ENCODE measurements at regions not wholly inside any gene's neighbourhood (a gene's known extent, or its start where the extent isn't known, plus 50 kb on each side); places are given as distances from the start of the nearest gene placed in this dataset.
"Not testable (repeated sequence)": the region's sequence is repeated elsewhere in the genome, so short reads cannot be mapped to it uniquely, and the experiment has no call there.

DNA sequence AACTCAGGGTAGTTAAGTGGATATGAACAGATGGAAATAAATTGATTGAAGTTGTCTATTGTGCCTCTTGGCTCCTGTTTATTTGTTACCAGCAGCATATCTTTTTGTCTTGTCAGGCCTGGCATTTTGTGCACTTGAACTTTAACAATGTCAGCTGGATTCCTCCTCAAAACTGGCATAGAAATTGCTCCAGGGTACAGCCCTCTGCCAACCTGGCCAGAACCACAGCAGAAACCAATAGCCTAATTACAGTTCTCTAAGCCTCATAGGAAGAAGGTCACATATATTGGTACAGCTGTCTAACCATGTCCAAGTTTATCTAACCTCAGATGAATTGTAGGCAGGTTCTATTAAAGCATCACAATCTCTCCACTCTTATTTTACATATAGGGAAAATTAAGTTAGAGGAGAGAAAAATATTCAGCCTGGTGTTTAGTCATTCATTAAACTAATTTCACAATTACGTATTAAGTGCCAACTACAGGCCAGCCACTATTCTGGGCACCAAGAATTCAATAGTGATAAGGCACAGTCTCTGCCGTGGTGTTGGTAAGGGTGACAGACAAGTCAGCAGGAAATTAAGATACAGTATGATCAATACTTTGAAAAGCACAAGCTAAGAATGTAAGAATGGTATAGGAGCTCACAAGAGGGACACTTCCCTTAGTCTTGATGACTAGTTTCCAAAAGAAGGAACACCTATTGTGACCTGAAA, 452.9 kb upstream of the NECTIN3 start:
- DNase-seq (ENCODE audit: low read depth): no peak

DNA sequence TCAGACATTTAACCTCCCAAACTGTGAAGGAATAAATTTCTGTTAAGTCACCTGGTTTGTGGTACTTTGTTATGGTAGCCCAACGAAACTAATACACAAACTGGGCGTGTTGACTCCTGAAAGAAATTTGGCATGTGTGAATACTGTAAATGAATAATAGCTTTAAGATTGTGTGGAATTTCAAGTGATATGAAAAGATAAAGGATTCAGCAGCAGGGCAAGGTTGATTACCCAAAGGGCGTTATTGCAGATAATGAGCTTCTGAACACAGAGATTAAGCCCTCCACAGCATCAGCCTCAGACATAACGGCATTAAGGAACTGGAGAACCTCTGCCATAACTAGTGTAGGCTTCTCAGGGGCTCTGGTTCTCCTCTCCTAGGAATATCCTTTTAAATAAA, 451.5 kb upstream of the NECTIN3 start:
- DNase-seq (ENCODE audit: low read depth): no peak

DNA sequence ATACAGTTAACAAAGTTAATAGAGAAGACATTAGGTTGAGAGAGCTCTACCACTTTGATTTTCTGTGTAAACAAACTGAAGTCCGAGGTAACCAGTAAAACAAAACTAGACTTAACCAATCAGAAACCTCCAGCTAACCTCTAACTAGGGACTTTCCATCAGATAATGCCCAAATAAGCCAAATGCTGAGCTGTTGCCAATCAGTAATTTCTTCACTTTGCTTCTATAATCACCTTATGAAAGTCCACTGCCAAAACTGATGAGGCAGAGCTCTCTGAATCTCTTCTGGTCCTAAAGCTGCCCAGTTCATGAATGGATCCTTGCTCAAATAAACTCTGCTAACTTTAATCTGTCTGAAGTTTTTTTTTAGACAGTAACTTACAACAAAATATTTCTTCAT, 448.0 kb upstream of the NECTIN3 start:
- DNase-seq (ENCODE audit: low read depth): peak; percentile 37

DNA sequence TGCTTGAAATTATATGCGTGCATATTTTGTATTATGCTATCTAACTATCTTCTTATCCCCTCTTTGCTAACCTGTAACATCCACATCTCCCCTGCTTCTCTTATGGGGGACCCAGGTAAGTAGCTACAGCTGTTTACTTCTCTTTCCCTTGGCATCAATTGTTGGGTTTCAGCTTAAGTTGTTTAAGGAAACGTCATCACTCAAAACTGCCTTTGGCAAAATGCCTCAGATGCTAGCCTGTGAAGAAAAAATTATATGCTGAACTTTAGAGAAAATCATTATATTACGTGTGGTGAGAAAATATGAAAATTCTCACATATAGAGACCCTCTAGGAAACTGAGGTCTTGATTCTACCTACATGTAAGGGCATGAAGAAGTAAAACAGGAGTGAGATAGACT, 447.0 kb upstream of the NECTIN3 start:
- DNase-seq (ENCODE audit: low read depth): peak; percentile 72

DNA sequence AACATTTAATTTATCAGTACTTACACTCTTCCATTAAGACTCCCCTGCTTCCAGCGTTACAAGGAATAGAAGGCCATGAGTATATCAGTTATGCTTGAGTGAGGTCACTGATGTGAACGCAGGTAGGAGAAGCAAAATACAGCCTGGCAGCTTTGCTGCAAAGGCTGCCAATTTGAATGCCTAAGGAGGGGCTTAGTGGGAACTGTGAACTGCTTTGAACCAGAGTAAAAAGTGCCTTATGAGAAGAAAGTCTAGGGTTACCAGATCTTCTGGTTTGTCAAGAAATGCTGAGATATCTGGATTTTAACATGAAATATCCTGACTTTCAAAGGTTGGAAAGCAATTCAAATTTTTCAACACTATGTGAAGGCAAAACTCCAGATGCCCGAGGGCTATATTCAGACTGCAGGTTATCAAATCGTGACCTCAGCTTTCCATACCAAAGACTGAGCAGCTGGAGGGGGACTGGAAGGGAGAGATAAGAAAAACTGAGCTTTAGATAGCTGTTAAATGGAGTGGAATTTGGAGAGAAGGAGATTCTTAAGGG, 446.3 kb upstream of the NECTIN3 start:
- no peak for DNase-seq (ENCODE audit: low read depth)

DNA sequence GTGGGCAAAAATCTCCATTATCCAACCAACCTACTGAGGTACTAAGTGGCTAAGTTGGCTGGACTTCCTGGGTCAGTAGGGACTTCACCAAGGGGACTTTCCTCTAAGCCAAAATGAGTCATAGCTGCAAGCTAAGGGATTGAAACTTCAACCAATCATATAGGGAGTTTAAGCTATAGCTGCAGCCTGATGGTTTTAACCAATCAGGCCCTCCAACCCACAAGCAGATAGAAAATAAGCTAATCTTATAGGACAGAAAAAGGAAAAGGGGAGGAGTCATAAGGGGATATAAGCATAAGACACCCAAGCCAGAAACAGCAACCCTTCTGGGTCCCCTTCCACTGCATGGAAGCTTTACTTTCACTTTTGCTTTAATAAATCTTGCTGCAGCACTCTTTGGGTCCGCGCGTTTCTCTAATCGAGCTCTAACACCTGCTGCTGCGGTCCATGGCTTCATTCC, 444.9 kb upstream of the NECTIN3 start:
- not testable (repeated sequence) for DNase-seq (ENCODE audit: low read depth)

DNA sequence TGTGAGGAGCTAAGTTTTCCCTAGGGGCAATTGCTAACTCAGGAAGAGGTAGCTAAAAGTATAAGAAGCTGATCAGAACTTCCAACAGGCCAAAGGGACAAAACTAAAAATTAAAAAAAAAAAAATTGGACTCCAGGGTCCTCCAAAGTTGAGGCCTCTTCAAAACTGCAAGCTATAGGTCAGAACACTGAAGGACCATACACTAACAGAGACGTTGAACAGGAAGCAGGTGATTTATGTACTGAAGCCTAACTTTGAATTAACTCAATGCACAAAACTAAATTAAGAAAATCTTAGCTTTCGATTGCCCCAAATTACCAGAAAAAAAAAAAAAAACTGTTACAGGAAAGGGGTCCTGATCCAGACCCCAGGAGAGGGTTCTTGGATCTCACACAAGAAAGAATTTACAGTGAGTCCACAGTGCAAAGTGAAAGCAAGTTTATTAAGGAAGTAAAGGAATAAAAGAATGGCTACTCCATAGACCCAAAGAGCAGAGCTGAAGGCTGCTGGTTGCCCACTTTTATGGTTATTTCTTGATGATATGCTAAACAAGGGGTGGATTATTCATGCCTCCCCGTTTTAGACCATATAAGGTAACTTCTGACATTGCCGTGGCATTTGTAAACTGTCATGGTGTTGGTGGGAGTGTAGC, 442.8 kb upstream of the NECTIN3 start:
- DNase-seq (ENCODE audit: low read depth): no peak

DNA sequence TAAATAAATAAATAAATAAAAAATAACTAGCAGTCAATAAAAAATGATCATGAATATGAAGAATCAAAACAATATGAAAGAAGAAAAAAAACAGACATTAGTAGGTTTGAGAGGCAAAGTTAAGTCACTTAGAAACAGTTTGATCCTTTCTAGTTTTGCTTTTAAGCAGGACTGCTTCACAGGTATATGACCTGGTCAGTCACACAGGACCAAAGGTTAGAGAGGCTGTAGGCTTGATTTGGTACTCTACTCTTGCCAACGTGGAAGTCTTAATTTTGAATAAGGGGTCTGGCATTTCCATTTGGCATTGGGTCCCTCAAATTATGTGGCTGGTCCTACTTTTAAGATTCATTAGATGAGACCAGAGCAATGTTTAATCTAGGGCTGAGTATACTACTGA, 441.7 kb upstream of the NECTIN3 start:
- no peak for DNase-seq (ENCODE audit: low read depth)

DNA sequence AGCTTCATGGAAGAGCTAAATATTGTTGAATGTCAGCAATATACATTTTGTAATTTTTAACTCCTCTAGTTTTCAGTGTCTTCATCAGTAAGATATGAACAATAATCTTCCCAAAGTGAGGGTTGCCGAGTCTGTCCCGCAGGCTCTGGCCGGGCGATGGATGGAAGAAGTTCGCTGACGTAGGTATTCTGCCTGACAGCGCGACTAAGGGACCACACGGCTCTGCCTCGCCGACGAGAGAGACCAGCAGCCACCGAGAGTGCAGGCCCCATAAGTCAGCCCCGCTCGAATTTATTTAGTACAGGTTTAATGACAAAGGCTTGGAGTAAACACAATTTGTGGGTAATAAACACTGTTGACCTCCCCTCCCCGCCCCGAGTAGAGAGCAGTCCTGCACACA, 427.4 kb upstream of the NECTIN3 start:
- no peak for DNase-seq (ENCODE audit: low read depth)

DNA sequence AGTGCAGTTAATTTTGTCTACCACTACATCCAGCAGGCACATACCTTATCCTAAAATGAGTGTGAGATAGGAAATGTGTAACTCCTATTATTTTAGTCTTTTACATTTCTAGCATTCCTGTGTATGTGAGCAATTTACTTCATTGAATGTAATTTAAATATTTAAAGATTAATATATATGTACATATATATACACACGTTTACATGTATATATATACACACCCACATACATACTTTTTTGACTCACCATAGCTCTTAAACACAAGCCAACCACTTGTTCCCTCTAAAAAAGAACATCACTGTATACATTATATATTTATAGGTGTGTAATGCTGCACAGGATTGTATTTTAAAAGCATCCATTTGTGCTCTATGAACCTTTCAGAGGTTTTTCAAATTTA, 425.6 kb upstream of the NECTIN3 start:
- DNase-seq (ENCODE audit: low read depth): no peak

DNA sequence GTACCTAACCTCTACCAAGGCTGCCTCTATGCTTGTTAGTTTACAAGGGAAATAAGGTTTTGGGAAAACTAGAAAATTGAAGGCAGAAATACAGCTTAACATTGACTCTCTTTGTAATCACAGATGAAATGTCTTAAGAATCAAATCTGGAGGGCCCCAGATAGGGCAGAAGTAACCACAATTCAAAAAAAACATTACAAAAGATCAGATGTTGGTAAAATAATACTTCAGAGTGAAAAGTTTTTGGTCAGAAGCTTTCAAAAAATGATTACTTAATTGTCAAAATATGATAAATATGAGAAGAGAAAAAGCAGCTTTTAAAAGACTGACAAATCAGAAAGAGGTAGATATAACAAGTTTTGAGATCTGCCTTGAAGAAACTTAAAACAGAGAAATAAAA, 425.1 kb upstream of the NECTIN3 start:
- peak; percentile 77 for DNase-seq (ENCODE audit: low read depth)

DNA sequence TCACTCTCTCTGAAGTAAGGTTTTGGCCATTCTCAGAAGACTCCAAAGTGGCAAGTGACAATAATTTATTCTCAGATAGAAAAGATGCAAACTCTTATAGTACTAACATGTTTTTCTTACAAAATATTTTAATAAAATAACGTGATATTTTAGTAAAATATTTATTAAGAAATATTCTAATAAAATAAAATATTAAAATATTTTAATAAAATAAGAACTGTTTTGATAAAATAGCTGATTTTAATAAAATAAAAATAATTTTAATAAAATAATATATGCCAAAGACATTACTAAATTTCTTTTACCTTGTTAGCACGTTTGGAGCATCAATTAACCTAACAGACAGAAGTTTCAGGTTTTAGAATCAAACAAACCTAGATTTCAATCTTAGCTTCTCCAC, 424.0 kb upstream of the NECTIN3 start:
- DNase-seq (ENCODE audit: low read depth): no peak

DNA sequence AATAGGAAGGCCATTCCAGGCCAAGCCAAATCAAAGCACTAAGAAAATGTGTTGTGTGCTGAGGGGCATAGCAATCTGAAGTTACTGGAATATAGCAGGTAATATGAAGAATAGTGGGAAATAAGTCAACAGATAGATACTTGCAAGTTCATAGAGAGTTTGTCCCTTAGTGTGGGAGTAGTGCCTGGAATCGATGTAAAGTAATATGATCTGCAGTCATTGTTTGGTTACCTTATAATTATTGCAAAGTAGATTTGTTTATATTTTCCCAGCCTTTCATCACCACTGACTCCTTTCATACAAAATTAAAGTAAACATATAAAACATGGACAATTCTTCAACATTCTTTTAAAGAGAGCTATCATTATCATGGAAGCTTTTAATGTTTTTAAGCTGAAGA, 420.9 kb upstream of the NECTIN3 start:
- DNase-seq (ENCODE audit: low read depth): peak; percentile 65

DNA sequence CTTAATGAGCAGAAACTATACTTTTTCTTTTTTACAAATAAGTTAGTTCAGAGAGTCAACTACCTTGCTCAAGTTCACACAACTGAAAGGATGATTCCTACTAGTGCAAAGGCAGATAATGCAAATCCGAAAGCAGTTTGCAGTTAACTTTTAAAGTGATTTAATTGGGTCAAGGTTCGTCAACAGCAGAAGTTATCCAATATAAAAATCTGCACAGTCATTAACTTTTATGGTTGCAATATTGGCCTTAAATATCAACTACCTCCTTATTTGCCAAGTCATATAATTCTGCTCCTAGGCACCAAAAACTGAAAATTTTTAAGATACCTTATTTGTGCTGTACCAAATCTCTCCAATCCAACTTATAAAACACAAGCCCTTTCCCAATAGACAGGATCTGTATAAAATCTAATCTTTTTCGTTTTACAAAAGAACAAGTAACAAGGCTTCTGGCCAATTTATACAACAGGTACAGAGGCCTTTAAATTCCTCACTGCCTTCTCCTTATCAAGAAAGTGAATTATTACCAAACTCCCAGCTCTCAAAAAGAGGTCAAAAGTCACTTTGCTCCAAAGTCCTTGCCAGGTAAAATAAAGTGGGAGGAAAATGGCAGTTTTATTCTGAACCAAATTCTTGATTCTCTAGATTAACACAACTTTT, 416.6 kb upstream of the NECTIN3 start:
- no peak for DNase-seq (ENCODE audit: low read depth)

DNA sequence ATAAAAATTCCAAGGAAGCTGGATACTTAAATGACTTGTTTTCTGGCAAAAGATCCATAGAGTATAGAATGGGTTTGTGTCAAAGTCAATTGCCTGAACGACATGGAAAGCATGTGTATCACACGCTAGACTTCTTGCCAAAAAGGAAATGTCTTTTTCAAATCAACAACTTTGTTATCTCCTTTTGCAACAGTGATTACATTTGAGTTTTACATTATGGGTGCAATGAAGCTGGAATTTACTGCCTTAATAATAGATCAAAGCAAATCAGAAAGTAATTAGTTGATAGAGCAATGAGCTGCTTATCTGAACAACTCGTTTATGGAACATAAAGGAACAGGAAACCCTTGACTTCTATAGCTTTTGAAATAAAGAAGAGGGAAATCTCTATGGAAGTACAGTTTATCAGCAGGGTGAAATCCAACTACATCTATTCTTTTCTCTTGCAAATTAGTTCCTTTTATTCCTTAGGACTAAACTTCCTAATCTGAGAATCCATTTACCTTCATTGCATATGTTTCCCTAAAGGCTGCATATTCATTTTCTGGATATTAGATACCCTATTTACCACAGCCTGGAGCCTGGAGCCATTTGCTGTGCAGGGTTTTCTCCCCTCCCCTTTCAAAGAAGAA, 415.1 kb upstream of the NECTIN3 start:
- DNase-seq (ENCODE audit: low read depth): peak; percentile 24

DNA sequence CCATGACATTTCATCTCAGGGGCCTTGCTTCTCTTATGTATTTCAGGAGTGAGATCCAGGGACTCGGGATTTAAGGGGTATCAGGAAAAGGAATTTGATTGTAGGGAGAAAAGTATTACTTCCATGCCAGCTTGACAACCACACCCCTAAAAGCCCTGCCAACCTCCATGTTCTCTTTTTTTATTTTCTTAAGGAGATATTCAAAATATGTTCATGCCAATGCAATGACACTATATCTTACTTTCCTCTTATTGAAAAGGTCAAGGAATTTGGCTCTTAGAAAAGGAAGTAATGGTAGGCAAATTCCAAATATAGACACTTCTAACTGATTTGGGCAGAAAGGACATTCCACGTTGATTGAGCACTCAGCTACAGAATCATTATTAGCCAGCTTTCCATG, 407.5 kb upstream of the NECTIN3 start:
- DNase-seq (ENCODE audit: low read depth): no peak

DNA sequence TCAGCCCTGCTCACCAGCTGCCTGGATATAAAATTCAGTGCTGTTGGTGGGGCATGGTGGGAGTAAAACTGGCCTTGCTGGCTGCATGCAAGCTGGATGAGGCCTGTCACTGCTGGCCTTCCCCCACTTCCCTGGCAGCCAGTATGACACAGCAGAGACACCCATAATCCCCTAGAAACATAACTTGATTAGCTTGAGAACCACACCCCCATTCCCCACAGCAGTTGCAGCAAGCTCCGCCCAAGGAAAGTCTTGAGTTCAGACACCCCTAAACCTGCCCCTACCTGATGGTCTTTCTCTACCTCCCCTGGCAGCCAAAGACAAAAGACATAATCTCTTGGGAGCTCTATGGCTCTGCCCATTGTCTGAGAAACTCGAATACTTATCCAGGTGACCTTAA, 405.1 kb upstream of the NECTIN3 start:
- DNase-seq (ENCODE audit: low read depth): no peak

DNA sequence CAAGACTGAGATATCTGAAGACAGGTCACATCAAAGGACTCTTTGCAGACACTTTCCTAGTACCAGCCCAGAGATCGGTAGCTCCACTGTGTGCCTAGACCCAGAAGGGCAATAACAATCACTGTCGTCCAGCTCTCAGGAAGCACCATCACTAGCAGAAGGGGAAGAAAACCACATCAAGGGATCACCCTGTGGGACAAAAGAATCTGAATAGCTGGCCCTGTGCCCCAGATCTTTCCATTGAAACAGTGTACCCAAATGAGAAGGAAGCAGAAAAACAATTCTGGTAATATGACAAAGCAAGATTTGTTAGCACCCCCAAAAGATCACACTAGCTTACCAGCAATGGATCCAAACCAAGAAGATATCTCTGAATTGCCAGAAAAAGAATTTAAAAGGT, 404.4 kb upstream of the NECTIN3 start:
- DNase-seq (ENCODE audit: low read depth): no peak

DNA sequence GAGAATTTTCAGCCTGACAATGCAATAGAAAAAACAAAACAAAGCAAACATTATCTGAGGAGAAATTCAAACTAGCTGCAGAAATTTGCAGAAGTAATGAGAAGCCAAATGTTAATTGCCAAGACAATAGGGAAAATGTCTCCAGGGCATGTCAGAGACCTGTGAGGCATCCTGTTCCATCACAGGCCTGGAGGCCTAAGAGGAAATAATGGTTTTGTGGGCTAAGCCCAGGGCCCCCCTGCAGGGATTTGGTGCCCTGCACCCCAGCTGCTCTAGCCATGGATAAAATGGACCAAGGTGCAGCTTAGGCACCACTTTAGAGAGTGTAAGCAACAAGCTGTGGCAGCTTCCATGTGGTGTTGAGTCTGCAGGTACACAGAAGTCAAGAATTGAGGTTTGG, 401.2 kb upstream of the NECTIN3 start:
- DNase-seq (ENCODE audit: low read depth): no peak

DNA sequence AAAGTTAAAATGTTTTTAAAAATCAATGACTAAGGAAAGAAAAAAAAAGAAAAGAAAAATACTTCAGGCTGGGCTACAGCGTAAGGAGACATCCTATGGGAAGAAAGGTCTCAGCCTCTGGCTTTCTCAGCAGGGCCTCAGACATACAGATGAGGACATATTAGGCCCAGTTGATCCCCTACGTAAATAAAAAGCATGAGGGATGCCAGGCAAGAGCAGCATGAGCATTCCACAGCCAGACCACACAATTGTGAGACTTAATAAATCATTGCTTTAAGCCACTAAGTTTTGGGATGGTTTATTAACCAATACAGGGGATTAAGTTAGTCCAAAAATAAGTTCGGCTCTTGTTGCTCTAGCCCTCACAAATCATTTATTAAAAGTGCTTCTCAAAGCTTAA, 394.1 kb upstream of the NECTIN3 start:
- DNase-seq (ENCODE audit: low read depth): peak; percentile 71

DNA sequence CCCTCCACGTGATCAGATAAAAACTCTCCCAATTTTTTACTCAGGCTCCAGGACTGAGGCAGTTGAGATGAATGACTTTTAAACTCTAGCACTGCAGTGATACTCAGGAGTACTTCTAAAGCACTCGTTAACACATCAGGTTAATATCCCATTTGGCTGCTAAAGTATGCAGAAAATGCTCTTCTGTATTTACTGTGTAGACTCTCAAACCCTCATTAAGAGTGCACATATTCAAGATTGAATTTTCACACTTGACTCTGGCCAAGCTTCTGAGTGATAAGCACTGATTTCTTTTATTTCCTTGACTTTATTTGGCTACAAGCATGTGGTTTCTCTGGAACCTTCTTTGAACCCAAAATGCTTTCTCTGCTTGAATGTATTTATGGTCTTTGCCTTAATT, 392.3 kb upstream of the NECTIN3 start:
- no peak for DNase-seq (ENCODE audit: low read depth)

DNA sequence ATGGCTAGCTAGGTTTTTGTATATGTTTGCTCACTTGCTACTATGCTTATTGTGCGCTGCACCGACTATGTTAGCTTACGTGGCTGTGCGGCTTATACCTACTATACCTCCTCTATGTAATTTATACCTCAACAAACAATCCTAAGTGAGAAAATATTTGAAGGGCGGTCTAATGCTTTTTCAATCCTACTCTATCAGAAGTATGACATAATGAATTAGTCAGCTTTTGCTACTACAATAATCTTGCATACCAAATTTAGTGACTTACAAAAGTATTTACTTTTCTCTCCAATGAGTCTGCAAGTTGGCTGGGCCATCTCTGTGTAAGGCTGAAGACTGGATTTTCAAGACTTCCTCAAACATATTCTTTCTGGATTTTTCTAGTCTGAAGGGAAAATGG, 391.2 kb upstream of the NECTIN3 start:
- DNase-seq (ENCODE audit: low read depth): peak; percentile 24

DNA sequence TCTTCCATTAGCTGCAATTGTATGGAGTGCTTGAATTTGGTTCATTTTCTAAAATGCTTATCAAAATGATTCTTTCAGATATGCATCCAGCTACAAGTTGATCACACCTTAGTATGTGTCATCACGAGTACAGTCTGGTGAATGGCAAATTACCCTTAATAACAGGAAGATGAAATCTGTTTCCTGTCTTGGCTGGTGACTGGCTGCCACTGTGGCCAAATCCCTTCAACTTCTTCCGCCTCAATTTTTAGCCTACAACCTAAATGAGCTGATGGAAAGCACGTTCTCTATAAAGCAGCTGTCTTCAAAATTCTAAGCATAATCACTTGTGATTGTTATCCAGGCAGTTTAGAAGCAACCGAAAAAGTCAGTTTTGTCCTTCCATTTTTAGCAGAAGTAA, 387.1 kb upstream of the NECTIN3 start:
- no peak for DNase-seq (ENCODE audit: low read depth)

Measured in iris pigment epithelial cell (primary cell).